Ectodermal cell (in vitro differentiated cells): ENCODE measurements at regions not wholly inside any gene's neighbourhood (a gene's known extent, or its start where the extent isn't known, plus 50 kb on each side); places are given as distances from the start of the nearest gene placed in this dataset.

Experiments used
- H3K27ac ChIP-seq: 2 replicates; pipeline ENCODE4 v1.7.0; 2013; ENCODE audit warnings: mild to moderate bottlenecking, low read depth, low read length; ENCODE audit not compliant: insufficient read depth, poor library complexity, severe bottlenecking
- H3K27me3 ChIP-seq: 2 replicates; pipeline ENCODE4 v1.7.0; 2013; ENCODE audit warnings: mild to moderate bottlenecking, low read length; ENCODE audit not compliant: insufficient read depth, control insufficient read depth, poor library complexity, severe bottlenecking
- H3K36me3 ChIP-seq: one replicate; pipeline ENCODE4 v1.7.0; 2013; ENCODE audit warnings: low read length; ENCODE audit not compliant: control insufficient read depth, insufficient read depth
- H3K4me1 ChIP-seq: one replicate; pipeline ENCODE4 v1.7.0; 2013; ENCODE audit warnings: low read length; ENCODE audit not compliant: control insufficient read depth, insufficient read depth
- H3K4me3 ChIP-seq: 2 replicates; pipeline ENCODE4 v1.7.0; 2013; ENCODE audit warnings: low read depth, low read length, control low read depth; ENCODE audit not compliant: insufficient read depth
- H3K9me3 ChIP-seq: 2 replicates; pipeline ENCODE4 v1.7.0; 2013; ENCODE audit warnings: mild to moderate bottlenecking, low read length, moderate library complexity; ENCODE audit not compliant: control insufficient read depth
- WGBS, 2 experiments: methylation state at CpG; one replicate each; pipeline ENCODE4 v1.1.7; 2013; ENCODE audit warnings: missing lambda C conversion rate in 2 of 2; 5-methylcytosine and 5-hydroxymethylcytosine counted together

DNA sequence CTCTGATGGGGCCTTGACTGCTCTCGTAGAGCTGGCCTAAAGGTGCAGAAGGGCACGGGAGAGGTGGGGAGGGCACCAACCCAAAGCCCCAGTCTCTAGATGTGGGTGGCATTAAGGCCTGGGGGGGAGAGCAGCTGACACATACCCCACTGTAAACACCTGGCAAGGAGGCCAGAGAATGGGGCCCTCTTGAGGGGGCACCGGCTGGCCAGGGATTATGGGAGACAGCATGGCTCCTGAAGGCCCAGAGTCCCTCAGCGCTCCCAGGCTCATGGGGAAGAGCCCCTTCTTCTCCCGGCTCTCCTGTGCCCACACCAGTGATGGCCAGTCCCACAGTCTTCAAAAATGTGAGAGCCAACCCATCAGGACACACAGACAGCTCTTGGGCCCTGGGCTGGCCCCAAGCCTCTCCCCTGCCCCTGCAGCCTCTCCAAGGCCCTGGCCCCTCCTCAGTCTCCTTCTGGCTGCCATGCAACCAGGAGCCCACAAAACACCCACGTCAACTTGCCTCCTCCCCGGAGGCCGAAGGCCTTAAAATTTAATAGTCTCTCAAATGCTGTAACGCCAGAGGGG is 58.2 kb upstream of the FOXP4 start:
- H3K4me3 ChIP-seq, result no peak overlapping the region
- peaks cover 41% of the 10 kb centered on the region for H3K4me1 ChIP-seq
- no peaks in the 10 kb centered on the region for H3K9me3 ChIP-seq
- WGBS, 2 experiments, result 56 to 59% methylated on average over 9 of the region's 9 CpGs
- peaks cover 41% of the 10 kb centered on the region for H3K27me3 ChIP-seq
- no peaks in the 10 kb centered on the region for H3K36me3 ChIP-seq
- H3K27ac ChIP-seq, result no peak overlapping the region

DNA sequence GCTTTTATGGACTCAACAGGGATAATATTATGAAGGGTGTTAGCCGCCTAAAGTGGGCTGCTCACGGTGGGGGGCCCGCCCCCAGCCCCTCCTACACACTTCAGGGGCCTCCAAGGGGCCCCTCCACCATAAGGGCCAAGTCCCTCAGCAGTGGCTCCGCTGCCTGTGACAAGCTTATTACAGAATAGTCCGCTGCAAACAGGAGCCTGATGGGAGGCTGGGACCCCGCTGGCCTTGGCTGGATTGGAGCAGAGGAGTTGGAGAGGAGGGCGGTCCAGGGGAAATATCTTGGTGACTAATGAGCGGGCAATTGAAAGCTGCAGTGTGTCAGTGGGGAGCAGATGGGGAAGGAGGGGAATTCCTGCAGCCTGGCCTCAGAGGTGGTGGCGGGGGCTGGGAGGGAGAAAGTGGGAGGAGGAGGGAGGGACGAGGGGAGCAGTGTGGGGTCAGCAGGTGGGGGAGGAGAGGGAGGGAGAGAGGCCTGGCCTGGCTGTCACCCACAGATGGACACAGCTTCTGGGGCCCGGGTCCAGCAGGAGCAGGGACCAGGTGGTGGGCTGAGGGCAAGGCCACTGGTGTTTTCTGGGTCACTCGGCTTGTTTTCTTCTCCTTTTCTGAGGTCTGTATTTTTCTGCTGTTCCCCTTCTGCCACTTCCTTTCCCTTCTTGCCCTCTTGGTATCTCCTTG is 57.6 kb upstream of the FOXP4 start:
- peaks cover 41% of the 10 kb centered on the region for H3K4me1 ChIP-seq
- no peak overlapping the region for H3K27ac ChIP-seq
- no peaks in the 10 kb centered on the region for H3K36me3 ChIP-seq
- WGBS, 2 experiments, result 8% methylated on average over 12 of the region's 12 CpGs
- peaks cover 47% of the 10 kb centered on the region for H3K27me3 ChIP-seq
- no peaks in the 10 kb centered on the region for H3K9me3 ChIP-seq
- no peak overlapping the region for H3K4me3 ChIP-seq

DNA sequence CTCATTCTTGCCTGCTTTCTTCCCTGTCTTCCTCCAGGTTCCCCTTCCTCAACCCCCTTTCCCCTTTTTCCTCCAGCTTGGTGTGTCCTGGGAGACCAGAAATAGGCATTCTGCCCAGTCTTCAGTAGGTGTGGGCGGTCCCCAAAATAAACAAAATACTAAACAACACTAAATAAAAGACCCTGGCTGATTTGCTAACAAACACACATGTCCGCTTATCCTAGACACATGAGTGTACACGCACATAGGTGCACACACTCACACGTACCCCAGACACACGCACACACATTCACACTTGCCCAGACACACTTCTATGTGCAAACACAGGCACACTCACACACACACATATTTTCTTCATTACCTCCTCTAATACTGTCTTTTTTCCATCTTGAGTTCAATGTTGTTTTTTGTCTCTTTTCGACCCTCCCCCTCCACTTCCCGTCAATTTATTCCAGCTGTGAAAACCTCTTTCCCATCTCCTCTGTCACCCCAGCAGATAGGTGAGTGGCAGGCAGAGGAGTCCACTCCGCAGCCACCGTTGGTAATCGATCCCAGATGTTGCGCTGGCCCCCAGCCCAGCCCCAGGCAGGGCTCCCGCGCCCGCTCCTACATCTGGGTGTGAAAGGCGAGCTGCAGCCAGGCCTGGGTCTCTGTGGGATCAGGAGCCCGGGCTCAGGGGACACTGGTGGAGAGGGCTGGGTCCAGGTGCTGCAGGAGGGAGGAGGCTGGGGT is 56.9 kb upstream of the FOXP4 start:
- Histone ChIP-seq H3K36me3 (no peaks in the 10 kb centered on the region), H3K4me3 (no peak overlapping the region), H3K27me3 (peaks cover 54% of the 10 kb centered on the region), H3K9me3 (no peaks in the 10 kb centered on the region), H3K4me1 (peaks cover 45% of the 10 kb centered on the region), H3K27ac (no peak overlapping the region)
- 51 to 55% methylated on average over 16 of the region's 16 CpGs for WGBS, 2 experiments

DNA sequence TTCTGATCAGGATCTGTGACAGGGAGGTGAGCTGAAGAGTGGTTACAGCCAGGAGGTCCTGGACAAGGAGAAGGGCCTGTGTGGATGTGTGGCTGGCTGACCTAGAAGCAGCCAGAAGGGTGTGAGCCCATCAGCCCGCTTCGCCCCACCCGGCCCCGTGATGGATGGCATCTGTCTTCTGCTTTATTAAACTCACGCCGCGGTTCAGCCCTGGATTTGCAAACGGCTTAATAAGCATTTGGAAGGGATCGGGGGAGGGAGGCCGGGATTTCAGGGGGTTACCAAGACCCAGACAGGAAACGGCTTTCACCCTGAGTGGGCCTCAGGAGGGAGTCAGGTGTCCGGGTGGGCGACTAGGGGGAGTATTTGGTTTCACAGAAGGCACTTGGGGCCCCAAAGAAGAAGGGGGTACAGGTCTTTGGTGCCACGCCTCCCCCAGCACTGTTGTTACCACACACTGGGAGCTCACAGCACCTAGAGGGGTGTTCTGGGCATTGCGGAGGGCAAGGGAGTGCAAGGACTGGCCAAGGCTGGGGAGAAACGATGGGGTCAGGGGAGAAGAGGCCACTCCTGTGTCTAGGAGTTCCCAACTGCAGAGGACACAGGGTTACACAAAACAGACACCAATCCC is 53.8 kb upstream of the FOXP4 start:
- Histone ChIP-seq H3K9me3 (no peaks in the 10 kb centered on the region), H3K27ac (no peak overlapping the region), H3K36me3 (no peaks in the 10 kb centered on the region), H3K27me3 (peaks cover 57% of the 10 kb centered on the region), H3K4me3 (no peak overlapping the region), H3K4me1 (peaks cover 54% of the 10 kb centered on the region)
- WGBS, 2 experiments, result 41 to 42% methylated on average over 16 of the region's 16 CpGs

DNA sequence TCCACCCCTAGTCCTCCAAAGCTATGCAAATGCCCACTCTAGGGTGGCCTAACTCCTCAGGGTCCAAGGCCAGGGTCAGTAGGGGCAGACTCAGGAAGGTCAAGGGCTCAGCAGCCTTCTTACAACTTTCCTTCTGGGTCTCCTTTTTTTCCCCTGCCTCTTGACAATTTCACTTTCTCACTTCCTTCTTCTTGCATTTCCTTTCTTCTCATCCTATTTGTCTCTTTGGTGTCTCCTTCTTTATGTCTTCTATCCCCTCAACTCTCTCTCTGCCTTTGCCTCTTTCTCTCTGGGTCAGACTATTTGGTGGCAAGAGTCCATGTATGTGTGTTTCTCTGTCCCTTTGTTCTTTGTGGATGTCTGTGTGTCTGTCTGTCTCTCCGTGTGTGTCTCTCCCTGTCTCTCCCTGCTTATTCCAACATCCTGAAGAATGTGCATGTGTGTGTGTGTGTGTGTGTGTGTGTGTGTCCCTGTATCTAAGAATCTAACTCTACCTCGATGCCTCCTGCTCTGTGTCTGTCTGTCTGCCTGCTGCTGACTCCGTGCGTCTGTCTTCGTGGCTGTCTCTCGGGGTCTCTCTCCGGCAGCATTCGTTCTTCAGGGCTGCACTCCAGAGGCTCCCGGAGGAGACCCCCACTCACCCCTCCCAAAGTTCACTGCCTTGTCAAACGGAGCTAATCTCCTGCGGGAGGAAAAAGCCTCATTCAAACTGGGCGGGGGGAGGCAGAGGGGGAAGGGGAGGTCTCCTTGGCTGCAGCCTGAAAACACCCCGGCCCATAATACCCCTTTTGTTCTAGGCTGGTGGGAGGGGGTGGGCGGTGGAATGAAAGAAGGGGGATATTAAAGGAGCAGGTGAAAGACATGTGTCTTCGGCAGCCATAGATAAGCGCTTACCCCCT is 51.7 kb upstream of the FOXP4 start:
- 5 to 6% methylated on average over 11 to 16 of the region's 16 CpGs for WGBS, 2 experiments
- H3K4me1 ChIP-seq, result peaks cover 36% of the 10 kb centered on the region
- H3K36me3 ChIP-seq, result no peaks in the 10 kb centered on the region
- H3K27me3 ChIP-seq, result peaks cover 65% of the 10 kb centered on the region
- H3K27ac ChIP-seq, result no peak overlapping the region
- H3K4me3 ChIP-seq, result no peak overlapping the region
- H3K9me3 ChIP-seq, result no peaks in the 10 kb centered on the region
